HG02759 (cell line): ENCODE measurements at regions not wholly inside any gene's neighbourhood (a gene's known extent, or its start where the extent isn't known, plus 50 kb on each side); places are given as distances from the start of the nearest gene placed in this dataset.
"Not testable (repeated sequence)": the region's sequence is repeated elsewhere in the genome, so short reads cannot be mapped to it uniquely, and the experiment has no call there.

Source experiments
- ATAC-seq: cut with Tn5 transposase; IDR thresholded peaks from one replicate; pipeline ENCODE4 v1.9.1; 2021; ENCODE audit warnings: mild to moderate bottlenecking, moderate library complexity; ENCODE audit not compliant: unreplicated experiment

- no peak for ATAC-seq
These were observed 357.0 kb downstream of the TMEM121 start for GRCh38 chr14:105883066-105884005.

- ATAC-seq, result not testable (repeated sequence)
These were observed 357.9 kb downstream of the TMEM121 start for GRCh38 chr14:105884192-105884807.

GRCh38 chr14:105884808-105885281 is 358.5 kb downstream of the TMEM121 start:
- ATAC-seq, result no peak

- ATAC-seq, result no peak
These were observed 359.4 kb downstream of the TMEM121 start for GRCh38 chr14:105885561-105886320.

DNA sequence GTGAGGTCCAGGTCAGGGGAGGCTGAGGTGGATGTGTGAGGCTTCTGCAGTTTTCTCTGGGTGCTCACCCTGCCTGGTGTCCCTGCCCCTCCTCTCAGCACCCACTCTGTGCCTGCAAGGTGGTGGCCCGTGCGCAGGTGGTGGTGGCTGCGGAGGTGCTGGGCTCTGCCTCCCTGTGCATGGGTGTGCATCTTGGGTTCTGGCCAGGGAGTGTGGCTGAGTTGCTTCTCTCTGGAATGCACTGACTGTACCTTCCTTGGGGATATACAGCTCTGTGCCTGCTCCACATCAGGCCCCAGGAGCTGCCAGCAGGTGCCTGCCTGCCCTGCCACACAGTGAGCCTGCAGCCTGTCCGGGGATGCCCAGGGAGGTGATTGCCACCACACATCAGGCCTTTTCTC is 360.4 kb downstream of the TMEM121 start:
- not testable (repeated sequence) for ATAC-seq

DNA sequence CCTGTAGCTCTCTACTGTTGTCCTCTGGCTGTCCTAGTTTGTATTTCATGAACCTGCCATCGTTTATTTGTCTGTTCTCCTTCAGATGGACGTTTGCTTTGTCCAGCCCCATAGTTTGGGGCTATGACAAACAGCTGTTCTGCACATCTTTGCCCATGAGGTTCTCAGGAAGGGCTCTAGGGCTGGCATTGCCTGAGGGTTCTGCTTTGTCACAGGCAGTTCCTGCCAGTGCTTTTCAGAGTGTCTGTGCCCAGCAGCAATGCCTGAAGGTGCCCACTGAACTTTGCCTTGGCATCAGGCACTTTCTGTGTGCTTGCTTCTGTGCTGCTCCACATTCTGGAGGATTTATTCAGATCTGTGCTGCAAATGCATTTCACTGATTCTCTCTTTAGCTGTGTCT is 361.3 kb downstream of the TMEM121 start:
- no peak for ATAC-seq

DNA sequence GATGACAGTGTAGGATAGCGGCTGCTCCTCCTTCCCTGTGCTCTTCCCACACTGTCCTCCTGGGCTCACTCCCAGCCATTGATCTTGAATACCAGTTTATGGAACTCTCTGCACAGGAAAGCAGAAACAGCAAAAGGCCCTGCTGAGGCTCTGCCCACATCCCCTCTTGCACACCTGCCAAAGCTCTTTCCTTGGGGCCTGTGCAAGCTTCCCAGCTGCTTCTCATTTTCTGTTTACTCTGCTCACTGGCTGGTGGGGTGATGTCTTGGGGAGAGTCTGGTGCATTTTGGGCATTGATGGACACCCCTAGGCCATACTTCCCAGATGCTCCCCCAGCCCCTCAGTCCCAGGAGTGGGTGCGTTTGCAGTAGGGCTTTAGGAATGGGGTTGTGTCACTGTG is 361.8 kb downstream of the TMEM121 start:
- no peak for ATAC-seq

DNA sequence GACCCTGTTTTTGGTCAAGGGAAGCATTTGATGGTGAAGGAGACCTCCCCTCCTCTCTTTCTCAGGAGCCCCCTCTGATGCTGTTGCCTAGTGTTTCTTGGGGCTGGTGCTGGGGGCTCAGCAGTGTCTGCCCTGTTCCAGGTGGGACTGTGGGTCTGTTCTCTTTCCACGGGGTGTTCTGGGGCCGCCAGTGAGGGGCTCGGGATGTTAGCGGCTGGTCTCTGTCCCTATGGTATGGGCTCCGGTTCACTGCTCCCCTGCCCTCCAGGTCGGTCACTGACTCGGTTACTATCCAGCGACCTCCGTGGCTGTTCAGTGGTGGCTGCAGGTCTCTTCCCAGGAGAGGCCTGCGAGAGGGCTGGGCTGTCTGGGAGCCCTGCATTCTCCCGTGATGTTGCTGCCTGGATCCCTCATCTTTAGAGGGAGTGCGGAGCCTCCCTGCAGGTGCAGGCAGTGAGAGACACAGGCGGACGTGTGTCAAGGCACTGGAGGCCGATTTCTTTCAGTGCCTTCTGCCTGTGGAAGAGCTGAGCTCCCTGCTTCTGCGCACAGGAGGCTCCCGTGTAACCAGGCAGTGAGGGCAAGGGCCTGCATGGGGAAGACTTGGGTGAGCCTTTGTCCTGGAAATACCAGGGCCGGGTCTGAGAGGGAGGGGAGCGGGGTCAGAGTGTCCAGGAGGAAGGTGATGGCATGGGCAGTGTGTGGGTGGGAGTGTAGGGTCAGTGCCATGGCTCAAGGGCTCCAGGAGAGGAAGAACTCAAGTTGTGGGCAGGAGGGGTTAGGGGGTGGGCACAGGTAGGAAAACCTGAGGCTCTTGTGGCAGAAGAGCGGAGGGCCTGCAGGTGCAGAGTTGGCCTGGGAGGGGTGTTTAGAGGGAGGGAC is 362.6 kb downstream of the TMEM121 start:
- ATAC-seq, result no peak

DNA sequence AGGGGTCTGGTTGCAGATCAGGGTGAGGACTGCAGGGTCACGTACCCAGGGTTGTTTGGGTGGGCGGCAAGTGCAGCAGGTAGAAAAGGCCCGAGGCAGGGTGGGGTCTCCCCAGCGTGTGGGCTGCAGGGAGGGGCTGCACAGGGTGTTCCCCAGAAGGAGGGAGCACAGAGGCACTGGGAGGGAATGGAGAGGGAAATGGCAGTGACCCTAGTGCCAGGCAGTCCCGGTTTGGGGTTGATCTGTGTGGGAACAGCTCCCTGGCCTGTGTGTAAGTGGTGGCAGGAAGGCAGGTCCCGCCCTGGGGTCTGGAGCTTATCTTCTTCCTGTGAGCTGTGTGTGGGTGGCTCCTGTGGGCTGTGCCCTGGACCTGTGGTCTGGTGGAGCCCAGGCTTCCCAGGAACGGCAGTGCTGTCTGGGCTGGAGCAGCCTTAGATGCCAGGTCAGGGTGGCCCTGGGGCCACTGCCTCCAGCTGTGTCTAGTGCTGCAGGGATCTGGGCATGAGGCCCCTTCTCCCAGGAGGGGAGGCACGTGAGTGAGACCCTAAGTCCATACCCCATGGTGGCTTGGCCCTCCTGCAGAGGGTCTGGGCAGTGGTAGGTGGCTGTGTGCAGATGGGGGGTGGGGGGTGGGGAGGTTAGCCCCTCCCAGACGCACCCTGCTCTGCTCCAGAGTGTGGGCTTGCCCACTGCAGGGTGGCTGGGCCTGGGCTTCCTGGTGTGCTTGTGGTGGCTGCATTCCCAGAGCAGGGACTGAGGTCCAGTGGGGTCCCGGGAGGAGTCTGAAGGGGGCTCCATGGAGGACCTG is 363.5 kb downstream of the TMEM121 start:
- ATAC-seq, result no peak

DNA sequence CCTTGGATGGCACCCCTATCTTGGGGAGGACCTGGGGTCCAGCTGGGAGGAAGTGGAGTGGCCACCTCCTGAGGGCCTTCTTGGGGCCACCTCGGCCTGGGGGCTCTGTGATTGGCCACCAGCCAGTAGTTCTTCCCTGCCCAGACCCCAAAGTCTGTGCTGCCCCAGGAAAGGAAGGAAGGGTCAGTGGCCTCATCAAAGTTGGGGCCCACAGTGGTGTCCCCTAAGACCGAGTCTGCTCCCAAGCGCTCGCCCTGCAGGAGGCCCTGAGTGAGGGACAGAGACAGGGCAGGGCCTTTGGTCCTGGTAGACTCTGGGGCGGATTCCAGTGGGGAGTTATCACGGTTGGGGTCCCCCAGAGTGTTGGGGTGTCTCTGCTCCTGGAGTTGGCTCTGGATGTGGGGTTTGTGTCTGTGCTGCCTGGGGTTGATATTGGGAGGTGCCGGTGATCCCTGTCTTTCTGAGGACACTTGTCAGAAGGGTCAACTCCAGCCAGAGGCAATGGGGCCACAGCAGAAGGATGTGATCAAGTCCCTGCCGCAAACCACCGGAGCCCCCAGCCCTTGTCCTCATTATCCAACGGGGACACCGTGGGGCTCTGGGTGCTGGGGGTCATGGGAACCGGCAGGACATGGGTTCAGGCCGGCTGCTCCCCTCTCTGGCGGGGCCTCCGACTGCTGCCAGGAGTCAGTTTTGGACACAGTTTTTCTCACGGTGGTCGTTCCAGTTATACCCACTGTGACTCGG is 364.3 kb downstream of the TMEM121 start:
- ATAC-seq, result no peak

- ATAC-seq, result no peak
These were observed 364.8 kb downstream of the TMEM121 start for GRCh38 chr14:105891221-105891602.

DNA sequence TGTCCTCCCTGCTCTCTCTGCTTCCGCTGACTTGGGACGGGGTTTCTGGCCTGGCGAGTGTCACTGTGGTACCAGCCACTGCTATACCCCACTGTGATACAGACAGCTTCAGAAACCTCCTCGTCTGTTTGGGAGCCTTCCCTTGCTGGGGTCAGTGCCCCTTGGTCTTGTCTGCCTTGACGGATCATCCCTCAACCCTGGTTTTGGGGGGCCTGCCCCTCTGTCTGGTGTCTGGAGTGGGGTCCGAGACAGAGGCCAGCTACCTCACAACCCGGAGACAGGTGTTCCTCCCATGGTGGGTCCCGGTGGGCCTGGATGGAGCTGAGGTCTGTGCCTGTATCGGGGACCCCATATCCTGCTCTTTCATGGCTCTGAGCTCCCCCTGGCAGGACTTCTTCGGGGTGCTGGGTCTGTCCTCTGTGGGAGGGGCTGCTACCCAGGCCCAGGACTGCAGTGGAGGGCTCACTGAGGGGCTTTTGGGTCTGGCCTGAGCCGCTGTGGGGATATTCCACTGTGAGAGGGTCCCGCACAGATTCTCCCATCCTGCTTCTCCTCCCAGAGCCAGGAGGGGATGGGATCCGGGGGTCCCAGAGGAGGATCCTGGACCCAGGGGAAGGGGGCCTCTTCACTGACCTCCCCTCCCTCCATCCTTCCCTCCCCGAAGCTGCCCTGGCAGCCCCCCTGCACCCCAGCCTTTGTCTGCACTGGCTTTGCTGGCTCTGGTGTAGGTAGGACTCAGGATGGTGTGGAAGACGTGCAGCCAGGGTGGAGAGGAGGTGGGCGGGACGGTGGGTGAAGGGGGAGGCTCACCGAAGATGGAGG is 365.5 kb downstream of the TMEM121 start:
- ATAC-seq, result no peak

DNA sequence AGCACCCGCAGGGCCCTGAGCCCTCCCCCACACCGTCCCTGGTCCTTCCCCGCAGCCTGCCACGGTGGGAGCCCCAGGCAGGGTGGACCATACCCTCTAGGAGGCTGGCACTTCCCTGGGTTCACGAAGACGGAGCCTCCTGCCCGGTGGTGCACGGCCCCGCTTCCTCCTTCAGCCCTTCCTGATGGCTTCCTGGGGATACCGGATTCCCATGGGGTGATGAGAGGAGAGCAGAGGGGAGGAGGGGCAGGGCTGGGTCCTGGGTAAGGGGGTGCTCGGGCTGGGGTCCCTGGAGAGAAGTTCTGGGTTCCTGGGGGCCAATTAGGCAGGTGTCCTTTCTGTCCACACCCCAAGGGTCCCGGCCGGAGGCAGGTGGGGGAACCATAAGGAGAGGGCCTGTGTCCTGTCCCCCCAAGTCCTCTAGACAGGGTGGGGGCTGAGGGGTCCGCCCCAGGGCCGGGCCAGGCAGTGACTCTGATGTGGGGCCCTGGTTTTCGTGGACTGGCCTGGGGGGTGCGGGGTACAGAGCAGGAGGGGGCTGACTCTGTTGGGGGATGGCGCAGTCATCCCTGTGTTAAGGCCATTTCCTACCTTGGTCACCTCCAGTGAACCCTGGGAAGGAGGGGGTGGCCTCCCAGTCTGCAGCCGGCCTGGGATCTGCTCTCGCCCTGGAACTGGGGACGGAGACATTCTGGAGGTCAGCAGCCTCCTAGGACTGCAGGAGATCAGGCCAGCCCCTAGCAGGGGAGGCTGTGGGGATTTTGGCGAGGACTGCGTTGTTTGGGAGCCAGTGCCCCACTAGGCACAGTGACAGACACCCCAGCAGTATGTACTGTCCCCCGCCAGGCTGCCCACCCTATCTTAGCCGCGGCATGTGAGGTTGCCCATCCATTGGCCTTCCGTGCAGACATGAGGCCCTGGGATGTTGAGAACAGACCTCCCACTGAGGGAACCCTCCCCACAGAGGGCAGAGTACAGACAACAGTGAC is 366.4 kb downstream of the TMEM121 start:
- ATAC-seq, result not testable (repeated sequence)

DNA sequence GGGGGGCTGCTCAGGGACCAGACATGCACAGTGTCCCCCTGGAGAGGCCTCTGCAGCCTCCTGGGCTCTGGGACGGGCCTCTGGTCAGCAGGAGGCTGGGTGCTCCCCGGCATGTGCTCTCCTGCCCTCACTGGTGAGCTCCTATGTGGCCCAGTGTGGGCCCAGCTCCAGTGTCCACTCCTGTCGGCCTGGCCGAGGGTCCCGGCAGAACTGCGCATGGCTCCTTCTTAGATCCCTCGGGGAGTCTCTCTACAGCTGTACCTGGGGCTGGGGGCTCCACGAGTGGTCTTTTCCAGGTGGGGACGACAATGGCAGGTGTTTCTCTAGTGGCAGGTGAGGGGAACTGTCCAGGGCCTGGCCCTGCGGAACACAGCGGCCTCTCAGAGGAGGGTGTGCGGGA is 367.3 kb downstream of the TMEM121 start:
- not testable (repeated sequence) for ATAC-seq

DNA sequence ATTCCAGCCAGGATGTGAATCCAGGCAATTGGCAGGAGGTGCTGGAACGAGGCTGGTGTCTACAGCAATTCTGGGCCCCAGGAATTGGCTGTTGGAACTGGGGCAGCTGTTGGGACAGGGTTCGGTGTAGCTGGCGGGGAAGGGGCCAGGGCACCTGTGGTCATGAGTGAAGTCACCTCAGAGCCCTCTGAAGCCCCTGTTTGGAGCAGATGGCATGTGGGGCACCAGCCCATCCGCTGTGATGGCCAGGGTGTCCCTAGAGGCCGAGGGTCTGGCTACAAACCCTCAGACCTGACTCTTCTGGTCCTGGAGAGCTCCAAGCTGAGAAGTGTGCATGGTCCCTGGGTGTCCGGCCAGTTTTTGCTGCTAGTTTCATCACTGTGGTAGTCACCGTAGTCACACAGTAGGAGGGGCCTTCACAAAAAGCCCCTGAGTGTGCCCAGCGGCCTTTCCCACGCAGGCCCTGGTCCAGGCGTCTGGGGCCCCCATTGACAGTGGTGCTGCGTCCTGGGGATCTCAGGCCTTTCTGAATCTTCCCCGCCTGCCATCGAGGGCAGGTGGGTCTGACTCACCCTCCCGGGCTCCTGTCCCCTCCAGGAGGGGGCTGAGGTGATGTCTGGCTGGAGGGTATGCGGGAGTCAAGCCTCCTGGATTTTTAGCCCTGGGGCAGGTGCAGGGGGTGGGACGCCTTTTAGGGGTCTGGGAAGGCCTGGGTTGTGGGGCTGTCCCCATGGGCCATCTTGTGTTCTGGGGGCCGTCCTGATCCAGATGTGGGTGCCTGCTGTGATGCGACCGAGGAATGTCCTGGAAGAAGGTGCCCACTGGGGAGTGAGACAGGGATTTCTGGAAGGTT is 368.0 kb downstream of the TMEM121 start:
- no peak for ATAC-seq
